ENCODE measurements at regions not wholly inside any gene's neighbourhood (a gene's known extent, or its start where the extent isn't known, plus 50 kb on each side); places are given as distances from the start of the nearest gene placed in this dataset.

DNA sequence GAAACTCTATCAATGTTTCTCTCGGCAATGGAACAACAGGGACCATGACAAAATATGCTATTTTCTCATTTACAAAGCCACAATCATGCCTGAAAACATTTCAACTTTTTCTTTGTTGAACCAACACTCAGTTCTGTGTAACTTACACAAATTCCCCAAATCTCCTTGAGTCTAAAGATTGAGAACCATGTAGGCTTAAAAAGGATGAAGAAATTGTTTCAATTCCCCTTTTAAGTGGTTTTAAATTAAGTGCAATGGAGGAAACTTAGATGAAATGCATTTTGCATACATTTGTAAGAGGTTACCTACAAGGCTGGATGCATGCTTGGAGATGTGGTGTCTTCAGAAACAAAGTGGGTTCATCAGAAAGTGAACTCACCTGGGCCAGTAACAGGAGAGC, 566.4 kb upstream of the CDH11 start:
- TF ChIP-seq, protein P1, sequence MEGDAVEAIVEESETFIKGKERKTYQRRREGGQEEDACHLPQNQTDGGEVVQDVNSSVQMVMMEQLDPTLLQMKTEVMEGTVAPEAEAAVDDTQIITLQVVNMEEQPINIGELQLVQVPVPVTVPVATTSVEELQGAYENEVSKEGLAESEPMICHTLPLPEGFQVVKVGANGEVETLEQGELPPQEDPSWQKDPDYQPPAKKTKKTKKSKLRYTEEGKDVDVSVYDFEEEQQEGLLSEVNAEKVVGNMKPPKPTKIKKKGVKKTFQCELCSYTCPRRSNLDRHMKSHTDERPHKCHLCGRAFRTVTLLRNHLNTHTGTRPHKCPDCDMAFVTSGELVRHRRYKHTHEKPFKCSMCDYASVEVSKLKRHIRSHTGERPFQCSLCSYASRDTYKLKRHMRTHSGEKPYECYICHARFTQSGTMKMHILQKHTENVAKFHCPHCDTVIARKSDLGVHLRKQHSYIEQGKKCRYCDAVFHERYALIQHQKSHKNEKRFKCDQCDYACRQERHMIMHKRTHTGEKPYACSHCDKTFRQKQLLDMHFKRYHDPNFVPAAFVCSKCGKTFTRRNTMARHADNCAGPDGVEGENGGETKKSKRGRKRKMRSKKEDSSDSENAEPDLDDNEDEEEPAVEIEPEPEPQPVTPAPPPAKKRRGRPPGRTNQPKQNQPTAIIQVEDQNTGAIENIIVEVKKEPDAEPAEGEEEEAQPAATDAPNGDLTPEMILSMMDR (IDR thresholded peaks at IDR 0.05) = no peak
- no peak for TF ChIP-seq POLR2A (IDR thresholded peaks at IDR 0.05)
